ENCODE measurements at regions not wholly inside any gene's neighbourhood (a gene's known extent, or its start where the extent isn't known, plus 50 kb on each side); places are given as distances from the start of the nearest gene placed in this dataset.

GRCh38 chr9:38280251-38280800 is 112.2 kb upstream of the ALDH1B1 start:
- no peaks in the 10 kb centered on the region for H3K36me3 ChIP-seq (ENCODE audit: low read depth)
- no peaks in the 10 kb centered on the region for H3K9me2 ChIP-seq (ENCODE audit: insufficient read depth)
- no peak overlapping the region for H3K27ac ChIP-seq
- no peaks in the 10 kb centered on the region for H3K4me1 ChIP-seq (ENCODE audit: insufficient read depth)
- H3F3A ChIP-seq (ENCODE audit: insufficient read depth), result no peaks in the 10 kb centered on the region
- H3K9me3 ChIP-seq (ENCODE audit: low read depth), result no peaks in the 10 kb centered on the region
- H4K20me1 ChIP-seq (ENCODE audit: insufficient read depth), result no peaks in the 10 kb centered on the region
- TF ChIP-seq EZH2 (IDR thresholded peaks at IDR 0.05; ENCODE audit: insufficient read depth, poor library complexity, severe bottlenecking) (no peak), EZH2phosphoT487 (IDR thresholded peaks at IDR 0.05; ENCODE audit: insufficient read depth, low read depth) (no peak)
- H3K79me2 ChIP-seq (ENCODE audit: insufficient read depth), result no peaks in the 10 kb centered on the region
- in situ Hi-C loops (cut with MboI), result no loop called here
- DNase-seq, result no peak
- no peak overlapping the region for H3K4me2 ChIP-seq (ENCODE audit: unreplicated experiment)
- 51 to 54% methylated on average over 6 of the region's 6 CpGs for WGBS, 2 experiments (ENCODE audit: low coverage in 1 of 2, low lambda C conversion rate in 2 of 2, missing lambda C conversion rate in 2 of 2)
- H2AFZ ChIP-seq, result no peak overlapping the region
- no peak overlapping the region for H3K4me3 ChIP-seq
- no peak overlapping the region for H3K9ac ChIP-seq
- peaks cover 17% of the 10 kb centered on the region for H3K27me3 ChIP-seq (replicated peaks; ENCODE audit: insufficient read depth)

- H3K9ac ChIP-seq, result no peak overlapping the region
- no peaks in the 10 kb centered on the region for H4K20me1 ChIP-seq (ENCODE audit: insufficient read depth)
- TF ChIP-seq EZH2 (IDR thresholded peaks at IDR 0.05; ENCODE audit: insufficient read depth, poor library complexity, severe bottlenecking) (no peak), EZH2phosphoT487 (IDR thresholded peaks at IDR 0.05; ENCODE audit: insufficient read depth, low read depth) (no peak)
These were observed 113.4 kb upstream of the ALDH1B1 start for GRCh38 chr9:38278931-38279679.

GRCh38 chr9:38278457-38278856 is 114.0 kb upstream of the ALDH1B1 start:
- no peak for DNase-seq
- no peaks in the 10 kb centered on the region for H3K79me2 ChIP-seq (ENCODE audit: insufficient read depth)
- no peaks in the 10 kb centered on the region for H3K9me2 ChIP-seq (ENCODE audit: insufficient read depth)
- no peak overlapping the region for H2AFZ ChIP-seq
- no peaks in the 10 kb centered on the region for H3K36me3 ChIP-seq (ENCODE audit: low read depth)
- peaks cover 25% of the 10 kb centered on the region for H3K27me3 ChIP-seq (replicated peaks; ENCODE audit: insufficient read depth)
- no peaks in the 10 kb centered on the region for H4K20me1 ChIP-seq (ENCODE audit: insufficient read depth)
- no peaks in the 10 kb centered on the region for H3K4me1 ChIP-seq (ENCODE audit: insufficient read depth)
- in situ Hi-C loops (cut with MboI), result no loop called here
- H3K9me3 ChIP-seq (ENCODE audit: low read depth), result no peaks in the 10 kb centered on the region
- H3K9ac ChIP-seq, result no peak overlapping the region
- 63 to 77% methylated on average over 4 of the region's 4 CpGs for WGBS, 2 experiments (ENCODE audit: low coverage in 1 of 2, low lambda C conversion rate in 2 of 2, missing lambda C conversion rate in 2 of 2)
- no peak overlapping the region for H3K27ac ChIP-seq
- no peak for TF ChIP-seq EZH2 (IDR thresholded peaks at IDR 0.05; ENCODE audit: insufficient read depth, poor library complexity, severe bottlenecking)
- no peak for TF ChIP-seq EZH2phosphoT487 (IDR thresholded peaks at IDR 0.05; ENCODE audit: insufficient read depth, low read depth)
- no peak overlapping the region for H3K4me2 ChIP-seq (ENCODE audit: unreplicated experiment)
- H3K4me3 ChIP-seq, result no peak overlapping the region
- H3F3A ChIP-seq (ENCODE audit: insufficient read depth), result no peaks in the 10 kb centered on the region

More at GRCh38 chr9:38278931-38279679, 113.4 kb upstream of the ALDH1B1 start:
- no peak overlapping the region for H3K27ac ChIP-seq
- in situ Hi-C loops (cut with MboI), result no loop called here
- no peaks in the 10 kb centered on the region for H3K9me2 ChIP-seq (ENCODE audit: insufficient read depth)
- H3F3A ChIP-seq (ENCODE audit: insufficient read depth), result no peaks in the 10 kb centered on the region
- H2AFZ ChIP-seq, result no peak overlapping the region
- H3K9me3 ChIP-seq (ENCODE audit: low read depth), result no peaks in the 10 kb centered on the region
- no peak for DNase-seq
- no peak overlapping the region for H3K4me2 ChIP-seq (ENCODE audit: unreplicated experiment)
- H3K36me3 ChIP-seq (ENCODE audit: low read depth), result no peaks in the 10 kb centered on the region
- 45 to 52% methylated on average over 7 of the region's 7 CpGs for WGBS, 2 experiments (ENCODE audit: low coverage in 1 of 2, low lambda C conversion rate in 2 of 2, missing lambda C conversion rate in 2 of 2)
- H3K79me2 ChIP-seq (ENCODE audit: insufficient read depth), result no peaks in the 10 kb centered on the region
- no peak overlapping the region for H3K4me3 ChIP-seq
- peaks cover 25% of the 10 kb centered on the region for H3K27me3 ChIP-seq (replicated peaks; ENCODE audit: insufficient read depth)
- H3K4me1 ChIP-seq (ENCODE audit: insufficient read depth), result no peaks in the 10 kb centered on the region

GRCh38 chr9:38277601-38278200 is 114.8 kb upstream of the ALDH1B1 start:
- Histone ChIP-seq H4K20me1 (ENCODE audit: insufficient read depth) (no peaks in the 10 kb centered on the region), H3K9me2 (ENCODE audit: insufficient read depth) (no peaks in the 10 kb centered on the region), H3K79me2 (ENCODE audit: insufficient read depth) (no peaks in the 10 kb centered on the region), H3K4me1 (ENCODE audit: insufficient read depth) (no peaks in the 10 kb centered on the region), H3K27me3 (replicated peaks; ENCODE audit: insufficient read depth) (peaks cover 20% of the 10 kb centered on the region; the same call in 1 of the 2 replicates), H2AFZ (no peak overlapping the region), H3K27ac (no peak overlapping the region), H3K36me3 (ENCODE audit: low read depth) (no peaks in the 10 kb centered on the region), H3K9me3 (ENCODE audit: low read depth) (no peaks in the 10 kb centered on the region), H3F3A (ENCODE audit: insufficient read depth) (no peaks in the 10 kb centered on the region), H3K9ac (no peak overlapping the region), H3K4me2 (ENCODE audit: unreplicated experiment) (no peak overlapping the region), H3K4me3 (no peak overlapping the region)
- in situ Hi-C loops (cut with MboI), result no loop called here
- peak; percentile 28 for DNase-seq
- TF ChIP-seq EZH2 (IDR thresholded peaks at IDR 0.05; ENCODE audit: insufficient read depth, poor library complexity, severe bottlenecking) (no peak), EZH2phosphoT487 (IDR thresholded peaks at IDR 0.05; ENCODE audit: insufficient read depth, low read depth) (no peak)
- 72 to 75% methylated on average over 8 of the region's 8 CpGs for WGBS, 2 experiments (ENCODE audit: low coverage in 1 of 2, low lambda C conversion rate in 2 of 2, missing lambda C conversion rate in 2 of 2)
